SIG-M5 (cell line): ENCODE measurements at regions not wholly inside any gene's neighbourhood (a gene's known extent, or its start where the extent isn't known, plus 50 kb on each side); places are given as distances from the start of the nearest gene placed in this dataset.

Source experiments
- DNase-seq: peaks from one replicate; lab custom pipeline; 2025; lab: John Stamatoyannopoulos, UW

- DNase-seq: no peak
These were observed 59.7 kb upstream of the TMEFF2 start for GRCh38 chr2:192254444-192254843.

GRCh38 chr2:192253692-192254091, 59.0 kb upstream of the TMEFF2 start:
- DNase-seq: no peak

GRCh38 chr2:192250961-192251360, 56.2 kb upstream of the TMEFF2 start:
- DNase-seq: no peak

GRCh38 chr2:192247456-192247855, 52.7 kb upstream of the TMEFF2 start:
- no peak for DNase-seq

DNA sequence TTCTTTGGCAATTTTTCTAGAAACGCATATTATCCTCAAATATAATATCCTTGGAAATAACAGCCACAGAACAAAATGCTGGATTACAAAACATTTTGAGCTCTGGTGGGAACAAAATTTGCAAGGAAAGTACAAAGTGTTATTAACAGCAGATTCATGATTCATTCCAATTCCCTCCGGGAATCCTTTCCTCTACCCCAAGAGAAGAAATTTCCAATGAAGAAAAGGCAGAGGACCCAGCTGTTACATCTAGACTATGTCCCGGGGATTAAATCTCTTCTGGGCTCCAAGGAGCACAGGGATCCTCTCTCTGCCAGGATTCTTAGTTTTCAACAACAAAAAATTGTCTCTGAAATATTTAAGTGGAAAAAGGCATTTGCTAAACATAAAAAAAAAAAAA, 51.6 kb upstream of the TMEFF2 start:
- no peak for DNase-seq

DNA sequence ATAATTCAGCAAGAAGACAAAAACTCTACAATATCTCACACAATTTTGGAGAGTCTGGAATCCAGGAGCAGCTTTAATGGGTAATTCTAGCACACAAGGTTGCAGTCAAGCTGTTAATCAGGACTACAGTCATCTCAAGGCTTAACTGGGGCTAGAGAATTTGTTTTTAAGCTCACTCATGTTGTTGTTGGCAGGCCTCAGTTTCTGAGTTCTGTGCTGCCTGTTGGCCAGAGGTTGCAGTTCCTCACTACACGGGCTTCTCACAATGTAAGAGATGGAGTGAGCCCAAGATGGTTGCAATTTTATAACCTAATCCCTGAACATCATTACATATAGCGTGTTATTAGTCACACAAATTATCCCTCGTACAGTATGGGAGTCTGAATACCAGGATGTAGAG, 50.6 kb upstream of the TMEFF2 start:
- DNase-seq: no peak
